Endodermal cell (in vitro differentiated cells): ENCODE measurements at regions not wholly inside any gene's neighbourhood (a gene's known extent, or its start where the extent isn't known, plus 50 kb on each side); places are given as distances from the start of the nearest gene placed in this dataset.

Experiments
- DNase-seq: peaks from one replicate; pipeline ENCODE4 v3.0.0-alpha.2; 2017
- H3K27ac ChIP-seq: 2 replicates; pipeline ENCODE4 v1.5.1; 2013; ENCODE audit warnings: mild to moderate bottlenecking, low read depth, low read length, moderate library complexity
- H3K27me3 ChIP-seq: 2 replicates; pipeline ENCODE4 v1.6.1; 2013; ENCODE audit warnings: mild to moderate bottlenecking, low read length, moderate library complexity; ENCODE audit not compliant: insufficient read depth, control insufficient read depth, poor library complexity, severe bottlenecking
- H3K36me3 ChIP-seq: 2 replicates; pipeline ENCODE4 v1.7.0; 2013; ENCODE audit warnings: mild to moderate bottlenecking, low read length, moderate library complexity; ENCODE audit not compliant: control insufficient read depth, insufficient read depth
- H3K4me1 ChIP-seq: one replicate; pipeline ENCODE4 v1.7.0; 2013; ENCODE audit warnings: low read length; ENCODE audit not compliant: control insufficient read depth, insufficient read depth
- H3K4me3 ChIP-seq: 2 replicates; pipeline ENCODE4 v1.5.1; 2013; ENCODE audit warnings: mild to moderate bottlenecking, low read length, moderate library complexity
- H3K9ac ChIP-seq: 2 replicates; pipeline ENCODE4 v1.6.1; 2013; ENCODE audit warnings: mild to moderate bottlenecking, low read length, moderate library complexity; ENCODE audit not compliant: poor library complexity, severe bottlenecking; ENCODE audit errors: extremely low read depth
- H3K9me3 ChIP-seq: 2 replicates; pipeline ENCODE4 v1.6.1; 2013; ENCODE audit warnings: mild to moderate bottlenecking, low read length, moderate library complexity; ENCODE audit not compliant: control insufficient read depth
- H3K27ac Mint-ChIP-seq: 2 replicates; pipeline ENCODE4 v1.8.0; 2020; ENCODE audit warnings: mixed read lengths
- H3K27me3 Mint-ChIP-seq: 2 replicates; pipeline ENCODE4 v1.8.0; 2021; ENCODE audit warnings: mild to moderate bottlenecking, mixed read lengths; ENCODE audit not compliant: insufficient read depth
- H3K36me3 Mint-ChIP-seq: 2 replicates; pipeline ENCODE4 v1.8.0; 2020; ENCODE audit warnings: low read depth, mixed read lengths
- H3K4me1 Mint-ChIP-seq: 2 replicates; pipeline ENCODE4 v1.8.0; 2020; ENCODE audit warnings: mixed read lengths
- H3K4me3 Mint-ChIP-seq: 2 replicates; pipeline ENCODE4 v1.8.0; 2020; ENCODE audit warnings: mild to moderate bottlenecking, moderate library complexity, mixed read lengths
- H3K9me3 Mint-ChIP-seq: 2 replicates; pipeline ENCODE4 v1.8.0; 2020; ENCODE audit warnings: mild to moderate bottlenecking, mixed read lengths
- WGBS, 2 experiments: methylation state at CpG; one replicate each; pipeline versions ENCODE4 v1.1.5 to v1.1.7; 2013; ENCODE audit warnings: missing lambda C conversion rate in 2 of 2, mixed read lengths in 1 of 2; ENCODE audit not compliant: insufficient coverage in 1 of 2, insufficient read length in 1 of 2; 5-methylcytosine and 5-hydroxymethylcytosine counted together
- TF ChIP-seq, protein P1 (sequence below): fragments of 200-600 bp; sonication (generic); conservative IDR thresholded peaks from 2 replicates; pipeline ENCODE4 v1.5.0; 2021; ENCODE audit warnings: antibody characterized with exemption, mild to moderate bottlenecking

GRCh38 chr13:73268306-73268705 is 209.5 kb downstream of the KLF5 start:
- DNase-seq = no peak
- Histone ChIP-seq H3K9me3 (peaks cover 9% of the 10 kb centered on the region), H3K4me1 (peaks cover 6% of the 10 kb centered on the region), H3K27me3 (no peaks in the 10 kb centered on the region), H3K36me3 (no peaks in the 10 kb centered on the region), H3K9ac (no peak overlapping the region), H3K27ac (no peak overlapping the region), H3K4me3 (no peak overlapping the region)
- WGBS, 2 experiments = 70 to 89% methylated on average over 1 of the region's 1 CpG
- no peak overlapping the region for H3K27ac Mint-ChIP-seq
- H3K4me1 Mint-ChIP-seq = peaks cover 15% of the 10 kb centered on the region
- TF ChIP-seq, protein P1, sequence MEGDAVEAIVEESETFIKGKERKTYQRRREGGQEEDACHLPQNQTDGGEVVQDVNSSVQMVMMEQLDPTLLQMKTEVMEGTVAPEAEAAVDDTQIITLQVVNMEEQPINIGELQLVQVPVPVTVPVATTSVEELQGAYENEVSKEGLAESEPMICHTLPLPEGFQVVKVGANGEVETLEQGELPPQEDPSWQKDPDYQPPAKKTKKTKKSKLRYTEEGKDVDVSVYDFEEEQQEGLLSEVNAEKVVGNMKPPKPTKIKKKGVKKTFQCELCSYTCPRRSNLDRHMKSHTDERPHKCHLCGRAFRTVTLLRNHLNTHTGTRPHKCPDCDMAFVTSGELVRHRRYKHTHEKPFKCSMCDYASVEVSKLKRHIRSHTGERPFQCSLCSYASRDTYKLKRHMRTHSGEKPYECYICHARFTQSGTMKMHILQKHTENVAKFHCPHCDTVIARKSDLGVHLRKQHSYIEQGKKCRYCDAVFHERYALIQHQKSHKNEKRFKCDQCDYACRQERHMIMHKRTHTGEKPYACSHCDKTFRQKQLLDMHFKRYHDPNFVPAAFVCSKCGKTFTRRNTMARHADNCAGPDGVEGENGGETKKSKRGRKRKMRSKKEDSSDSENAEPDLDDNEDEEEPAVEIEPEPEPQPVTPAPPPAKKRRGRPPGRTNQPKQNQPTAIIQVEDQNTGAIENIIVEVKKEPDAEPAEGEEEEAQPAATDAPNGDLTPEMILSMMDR = no peak
- H3K36me3 Mint-ChIP-seq = no peaks in the 10 kb centered on the region
- H3K4me3 Mint-ChIP-seq = no peak overlapping the region
- peaks cover 8% of the 10 kb centered on the region for H3K9me3 Mint-ChIP-seq
- no peaks in the 10 kb centered on the region for H3K27me3 Mint-ChIP-seq

DNA sequence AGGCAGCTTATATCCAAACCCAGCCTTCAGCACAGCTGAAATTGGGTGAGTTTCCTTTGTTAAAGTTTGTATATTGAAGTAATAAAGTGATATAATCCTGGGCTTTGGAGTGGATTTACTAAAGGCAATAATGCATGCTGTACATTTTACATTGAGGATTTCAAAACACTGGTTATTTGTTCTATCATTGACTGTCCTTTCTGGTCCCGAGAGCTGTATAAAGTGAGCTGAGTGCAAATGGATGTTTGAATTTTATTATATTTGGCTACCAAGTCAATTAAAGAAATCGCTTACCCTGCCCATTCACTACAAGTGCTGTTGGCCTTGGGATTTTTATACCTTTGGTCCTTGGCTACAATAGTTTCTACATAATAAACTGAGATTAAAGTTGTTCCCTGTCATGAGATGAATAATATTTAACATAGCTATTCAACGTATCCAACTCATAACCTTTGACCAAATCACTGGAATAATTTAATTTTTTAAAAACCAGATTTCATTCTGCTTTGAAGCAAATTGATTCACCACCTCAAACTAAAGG is 207.9 kb downstream of the KLF5 start:
- H3K4me1 Mint-ChIP-seq = peaks cover 22% of the 10 kb centered on the region
- TF ChIP-seq, protein P1 = no peak
- no peak overlapping the region for H3K4me3 Mint-ChIP-seq
- H3K27me3 Mint-ChIP-seq = no peaks in the 10 kb centered on the region
- H3K9ac ChIP-seq = no peak overlapping the region
- 93 to 100% methylated on average over 2 of the region's 3 CpGs for WGBS, 2 experiments
- peaks cover 9% of the 10 kb centered on the region for H3K9me3 ChIP-seq
- no peaks in the 10 kb centered on the region for H3K36me3 Mint-ChIP-seq
- DNase-seq = no peak
- peaks cover 8% of the 10 kb centered on the region for H3K9me3 Mint-ChIP-seq
- no peak overlapping the region for H3K27ac ChIP-seq
- H3K4me3 ChIP-seq = no peak overlapping the region
- H3K36me3 ChIP-seq = no peaks in the 10 kb centered on the region
- no peaks in the 10 kb centered on the region for H3K27me3 ChIP-seq
- peaks cover 12% of the 10 kb centered on the region for H3K4me1 ChIP-seq
- no peak overlapping the region for H3K27ac Mint-ChIP-seq

GRCh38 chr13:73262862-73263627 is 204.2 kb downstream of the KLF5 start:
- peaks cover 37% of the 10 kb centered on the region for H3K4me1 ChIP-seq

More at GRCh38 chr13:73262862-73263627, 204.2 kb downstream of the KLF5 start:
- Histone ChIP-seq H3K9me3 (no peaks in the 10 kb centered on the region), H3K27me3 (no peaks in the 10 kb centered on the region), H3K36me3 (no peaks in the 10 kb centered on the region), H3K9ac (no peak overlapping the region), H3K27ac (no peak overlapping the region), H3K4me3 (no peak overlapping the region)
- 91 to 94% methylated on average over 4 to 5 of the region's 5 CpGs for WGBS, 2 experiments
- no peaks in the 10 kb centered on the region for H3K27me3 Mint-ChIP-seq
- no peak overlapping the region for H3K27ac Mint-ChIP-seq
- H3K36me3 Mint-ChIP-seq = no peaks in the 10 kb centered on the region
- H3K4me3 Mint-ChIP-seq = no peak overlapping the region
- peaks cover 58% of the 10 kb centered on the region for H3K4me1 Mint-ChIP-seq
- TF ChIP-seq, protein P1 = no peak
- DNase-seq = no peak
- H3K9me3 Mint-ChIP-seq = no peaks in the 10 kb centered on the region
